ENCODE measurements at regions not wholly inside any gene's neighbourhood (a gene's known extent, or its start where the extent isn't known, plus 50 kb on each side); places are given as distances from the start of the nearest gene placed in this dataset.

- Mint-ChIP-seq H3K4me1 (no peaks in the 10 kb centered on the region), H3K4me3 (no peak overlapping the region), H3K36me3 (ENCODE audit: low read depth) (no peaks in the 10 kb centered on the region), H3K27me3 (ENCODE audit: low read depth) (peaks cover 4% of the 10 kb centered on the region), H3K9me3 (peaks cover under 1% of the 10 kb centered on the region), H3K27ac (ENCODE audit: unreplicated experiment) (no peak overlapping the region)
- TF ChIP-seq CTCF (conservative IDR thresholded peaks at IDR 0.05), result no peak
- DNase-seq (ENCODE audit: low read depth, low spot score), result no peak
These were observed 548.5 kb downstream of the TCERG1L start for GRCh38 chr10:130763071-130763470.

- Mint-ChIP-seq H3K9me3 (peaks cover 4% of the 10 kb centered on the region), H3K27ac (ENCODE audit: unreplicated experiment) (no peak overlapping the region), H3K4me1 (no peaks in the 10 kb centered on the region), H3K27me3 (ENCODE audit: low read depth) (peaks cover 4% of the 10 kb centered on the region), H3K4me3 (no peak overlapping the region), H3K36me3 (ENCODE audit: low read depth) (no peaks in the 10 kb centered on the region)
- no peak for DNase-seq (ENCODE audit: low read depth, low spot score)
- no peak for TF ChIP-seq CTCF (conservative IDR thresholded peaks at IDR 0.05)
These were observed 548.0 kb downstream of the TCERG1L start for GRCh38 chr10:130763491-130763890.

GRCh38 chr10:130764651-130765050 lies 546.9 kb downstream of the TCERG1L start:
- Mint-ChIP-seq H3K4me3 (no peak overlapping the region), H3K36me3 (ENCODE audit: low read depth) (no peaks in the 10 kb centered on the region), H3K27me3 (ENCODE audit: low read depth) (peaks cover 4% of the 10 kb centered on the region), H3K4me1 (no peaks in the 10 kb centered on the region), H3K27ac (ENCODE audit: unreplicated experiment) (no peak overlapping the region), H3K9me3 (peaks cover 4% of the 10 kb centered on the region)
- no peak for DNase-seq (ENCODE audit: low read depth, low spot score)
- TF ChIP-seq CTCF (conservative IDR thresholded peaks at IDR 0.05), result no peak

GRCh38 chr10:130766071-130766470 lies 545.5 kb downstream of the TCERG1L start:
- Mint-ChIP-seq H3K36me3 (ENCODE audit: low read depth) (no peaks in the 10 kb centered on the region), H3K4me1 (no peaks in the 10 kb centered on the region), H3K27ac (ENCODE audit: unreplicated experiment) (no peak overlapping the region), H3K27me3 (ENCODE audit: low read depth) (peaks cover 4% of the 10 kb centered on the region), H3K9me3 (peaks cover 4% of the 10 kb centered on the region), H3K4me3 (no peak overlapping the region)
- TF ChIP-seq CTCF (conservative IDR thresholded peaks at IDR 0.05), result no peak
- DNase-seq (ENCODE audit: low read depth, low spot score), result no peak

- Mint-ChIP-seq H3K9me3 (peaks cover 4% of the 10 kb centered on the region), H3K4me3 (no peak overlapping the region), H3K27me3 (ENCODE audit: low read depth) (peaks cover 4% of the 10 kb centered on the region), H3K36me3 (ENCODE audit: low read depth) (no peaks in the 10 kb centered on the region), H3K27ac (ENCODE audit: unreplicated experiment) (no peak overlapping the region), H3K4me1 (peaks cover 5% of the 10 kb centered on the region)
- no peak for DNase-seq (ENCODE audit: low read depth, low spot score)
- TF ChIP-seq CTCF (conservative IDR thresholded peaks at IDR 0.05), result no peak
These were observed 544.3 kb downstream of the TCERG1L start for GRCh38 chr10:130767116-130767730.

Data from neural crest cell (in vitro differentiated cells).